ENCODE measurements at regions not wholly inside any gene's neighbourhood (a gene's known extent, or its start where the extent isn't known, plus 50 kb on each side); places are given as distances from the start of the nearest gene placed in this dataset.

DNA sequence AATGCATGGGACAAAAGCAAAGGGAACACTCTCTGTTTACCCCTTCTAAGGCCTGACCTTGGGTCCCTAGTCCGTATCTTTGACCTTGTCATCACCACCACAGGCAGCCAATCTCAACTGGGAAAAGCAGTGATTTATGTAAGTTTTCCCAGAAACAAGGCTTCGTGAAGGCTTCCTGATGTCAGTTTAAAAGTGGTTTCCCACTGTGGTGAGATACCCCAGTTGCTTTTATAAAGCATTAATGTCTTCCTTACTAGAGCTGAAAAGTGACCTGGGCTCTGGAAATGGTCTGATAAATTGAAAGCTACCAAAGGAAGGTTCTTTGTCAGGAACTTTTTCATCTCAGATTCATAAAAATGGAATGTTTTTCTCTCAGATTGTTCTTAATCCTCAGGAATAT, 536.4 kb upstream of the PTBP2 start:
- TF ChIP-seq, protein P1, sequence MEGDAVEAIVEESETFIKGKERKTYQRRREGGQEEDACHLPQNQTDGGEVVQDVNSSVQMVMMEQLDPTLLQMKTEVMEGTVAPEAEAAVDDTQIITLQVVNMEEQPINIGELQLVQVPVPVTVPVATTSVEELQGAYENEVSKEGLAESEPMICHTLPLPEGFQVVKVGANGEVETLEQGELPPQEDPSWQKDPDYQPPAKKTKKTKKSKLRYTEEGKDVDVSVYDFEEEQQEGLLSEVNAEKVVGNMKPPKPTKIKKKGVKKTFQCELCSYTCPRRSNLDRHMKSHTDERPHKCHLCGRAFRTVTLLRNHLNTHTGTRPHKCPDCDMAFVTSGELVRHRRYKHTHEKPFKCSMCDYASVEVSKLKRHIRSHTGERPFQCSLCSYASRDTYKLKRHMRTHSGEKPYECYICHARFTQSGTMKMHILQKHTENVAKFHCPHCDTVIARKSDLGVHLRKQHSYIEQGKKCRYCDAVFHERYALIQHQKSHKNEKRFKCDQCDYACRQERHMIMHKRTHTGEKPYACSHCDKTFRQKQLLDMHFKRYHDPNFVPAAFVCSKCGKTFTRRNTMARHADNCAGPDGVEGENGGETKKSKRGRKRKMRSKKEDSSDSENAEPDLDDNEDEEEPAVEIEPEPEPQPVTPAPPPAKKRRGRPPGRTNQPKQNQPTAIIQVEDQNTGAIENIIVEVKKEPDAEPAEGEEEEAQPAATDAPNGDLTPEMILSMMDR (IDR thresholded peaks at IDR 0.05): no peak
- TF ChIP-seq POLR2A (IDR thresholded peaks at IDR 0.05): no peak
- no peak for TF ChIP-seq POLR2AphosphoS5 (IDR thresholded peaks at IDR 0.05)

Data from sigmoid colon (tissue), 4 donors.